ENCODE measurements at regions not wholly inside any gene's neighbourhood (a gene's known extent, or its start where the extent isn't known, plus 50 kb on each side); places are given as distances from the start of the nearest gene placed in this dataset.

GRCh38 chr12:115177899-115178298, 493.9 kb upstream of the TBX3 start:
- no peak for TF ChIP-seq POLR2A (IDR thresholded peaks at IDR 0.05; ENCODE audit: low read depth, low read length)
- FAIRE-seq (no peak), DNase-seq (ENCODE audit: insufficient read length, low spot score) (no peak)

GRCh38 chr12:115176741-115177400, 492.9 kb upstream of the TBX3 start:
- no peak for TF ChIP-seq POLR2A (IDR thresholded peaks at IDR 0.05; ENCODE audit: low read depth, low read length)
- no peak for DNase-seq (ENCODE audit: insufficient read length, low spot score)
- FAIRE-seq = no peak

- no peak for TF ChIP-seq POLR2A (IDR thresholded peaks at IDR 0.05; ENCODE audit: low read depth, low read length)
- FAIRE-seq (no peak), DNase-seq (ENCODE audit: insufficient read length, low spot score) (no peak)
These were observed 490.9 kb upstream of the TBX3 start for GRCh38 chr12:115174920-115175319.

- FAIRE-seq (no peak), DNase-seq (ENCODE audit: insufficient read length, low spot score) (no peak)
- no peak for TF ChIP-seq POLR2A (IDR thresholded peaks at IDR 0.05; ENCODE audit: low read depth, low read length)
These were observed 488.5 kb upstream of the TBX3 start for GRCh38 chr12:115172521-115172920.

GRCh38 chr12:115169981-115170380, 486.0 kb upstream of the TBX3 start:
- no peak for TF ChIP-seq POLR2A (IDR thresholded peaks at IDR 0.05; ENCODE audit: low read depth, low read length)
- FAIRE-seq = no peak
- DNase-seq (ENCODE audit: insufficient read length, low spot score) = no peak

- FAIRE-seq (no peak), DNase-seq (ENCODE audit: insufficient read length, low spot score) (no peak)
- no peak for TF ChIP-seq POLR2A (IDR thresholded peaks at IDR 0.05; ENCODE audit: low read depth, low read length)
These were observed 482.8 kb upstream of the TBX3 start for GRCh38 chr12:115166698-115167315.

- no peak for TF ChIP-seq POLR2A (IDR thresholded peaks at IDR 0.05; ENCODE audit: low read depth, low read length)
- no peak for DNase-seq (ENCODE audit: insufficient read length, low spot score)
- FAIRE-seq = no peak
These were observed 479.7 kb upstream of the TBX3 start for GRCh38 chr12:115163710-115164109.

- DNase-seq (ENCODE audit: insufficient read length, low spot score) (no peak), FAIRE-seq (no peak)
- TF ChIP-seq POLR2A (IDR thresholded peaks at IDR 0.05; ENCODE audit: low read depth, low read length) = no peak
These were observed 476.5 kb upstream of the TBX3 start for GRCh38 chr12:115160271-115161128.

GRCh38 chr12:115158816-115159215, 474.8 kb upstream of the TBX3 start:
- no peak for TF ChIP-seq POLR2A (IDR thresholded peaks at IDR 0.05; ENCODE audit: low read depth, low read length)
- FAIRE-seq (no peak), DNase-seq (ENCODE audit: insufficient read length, low spot score) (no peak)

- FAIRE-seq (peak; percentile 97), DNase-seq (ENCODE audit: insufficient read length, low spot score) (peak; percentile 60)
- TF ChIP-seq POLR2A (IDR thresholded peaks at IDR 0.05; ENCODE audit: low read depth, low read length) = no peak
These were observed 472.0 kb upstream of the TBX3 start for GRCh38 chr12:115155665-115156645.

GRCh38 chr12:115149685-115150378, 465.9 kb upstream of the TBX3 start:
- no peak for TF ChIP-seq POLR2A (IDR thresholded peaks at IDR 0.05; ENCODE audit: low read depth, low read length)
- FAIRE-seq (peak; percentile 33), DNase-seq (ENCODE audit: insufficient read length, low spot score) (no peak)

GRCh38 chr12:115149279-115149678, 465.3 kb upstream of the TBX3 start:
- TF ChIP-seq POLR2A (IDR thresholded peaks at IDR 0.05; ENCODE audit: low read depth, low read length) = no peak
- FAIRE-seq (no peak), DNase-seq (ENCODE audit: insufficient read length, low spot score) (no peak)

GRCh38 chr12:115147916-115148315, 463.9 kb upstream of the TBX3 start:
- TF ChIP-seq POLR2A (IDR thresholded peaks at IDR 0.05; ENCODE audit: low read depth, low read length) = no peak
- FAIRE-seq (no peak), DNase-seq (ENCODE audit: insufficient read length, low spot score) (no peak)

Measured in H54 (cell line).